Astrocyte (in vitro differentiated cells and primary cell): ENCODE measurements at regions not wholly inside any gene's neighbourhood (a gene's known extent, or its start where the extent isn't known, plus 50 kb on each side); places are given as distances from the start of the nearest gene placed in this dataset.

Source experiments
- EZH2 ChIP-seq: IDR thresholded peaks from 2 replicates; pipeline ENCODE4 v1.6.1; 2012; ENCODE audit warnings: mild to moderate bottlenecking, low read length, inconsistent platforms; ENCODE audit not compliant: insufficient read depth
- TF ChIP-seq, protein P1 (sequence below): IDR thresholded peaks from 2 replicates; pipeline ENCODE4 v1.5.1; 2011; ENCODE audit warnings: low read depth, mild to moderate bottlenecking, inconsistent platforms, low read length, moderate library complexity; ENCODE audit not compliant: insufficient read depth

DNA sequence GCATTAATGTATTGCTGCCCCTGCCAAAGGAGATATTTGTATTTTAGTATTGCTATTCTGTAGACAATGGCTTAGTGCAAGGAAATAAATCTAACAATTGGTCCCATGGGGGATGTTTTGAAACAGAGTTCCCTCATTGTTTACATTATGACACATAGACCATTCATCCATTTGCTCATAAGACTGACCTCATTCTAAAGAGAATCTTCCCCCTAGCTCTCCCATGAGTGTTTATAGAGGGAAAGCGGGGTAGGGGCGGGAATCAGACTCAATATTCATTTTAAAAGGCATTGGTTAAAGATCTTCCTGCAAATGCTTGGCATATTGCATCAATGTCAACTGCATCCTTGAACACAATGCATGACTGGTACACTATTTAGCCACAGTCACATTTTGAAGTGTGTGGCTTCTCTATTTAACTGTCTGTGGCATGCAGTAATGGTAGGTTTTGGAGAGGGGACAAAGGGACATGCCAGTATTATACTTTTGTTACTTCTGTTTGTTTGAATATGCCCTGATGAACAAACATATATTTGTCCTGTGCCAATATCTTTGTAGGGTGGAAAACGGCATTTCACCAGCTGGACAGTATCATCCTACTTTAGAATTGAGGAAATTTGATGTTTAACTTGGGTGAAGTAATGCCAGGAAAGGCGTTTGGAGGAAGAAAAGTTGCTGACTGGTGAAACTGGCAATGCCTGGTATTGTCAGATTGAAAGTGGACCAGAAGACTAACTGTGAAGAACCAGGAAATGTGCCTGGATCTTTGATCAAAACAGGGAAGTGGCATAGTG lies 84.1 kb upstream of the MEGF10 start:
- TF ChIP-seq EZH2: no peak
- TF ChIP-seq, protein P1, sequence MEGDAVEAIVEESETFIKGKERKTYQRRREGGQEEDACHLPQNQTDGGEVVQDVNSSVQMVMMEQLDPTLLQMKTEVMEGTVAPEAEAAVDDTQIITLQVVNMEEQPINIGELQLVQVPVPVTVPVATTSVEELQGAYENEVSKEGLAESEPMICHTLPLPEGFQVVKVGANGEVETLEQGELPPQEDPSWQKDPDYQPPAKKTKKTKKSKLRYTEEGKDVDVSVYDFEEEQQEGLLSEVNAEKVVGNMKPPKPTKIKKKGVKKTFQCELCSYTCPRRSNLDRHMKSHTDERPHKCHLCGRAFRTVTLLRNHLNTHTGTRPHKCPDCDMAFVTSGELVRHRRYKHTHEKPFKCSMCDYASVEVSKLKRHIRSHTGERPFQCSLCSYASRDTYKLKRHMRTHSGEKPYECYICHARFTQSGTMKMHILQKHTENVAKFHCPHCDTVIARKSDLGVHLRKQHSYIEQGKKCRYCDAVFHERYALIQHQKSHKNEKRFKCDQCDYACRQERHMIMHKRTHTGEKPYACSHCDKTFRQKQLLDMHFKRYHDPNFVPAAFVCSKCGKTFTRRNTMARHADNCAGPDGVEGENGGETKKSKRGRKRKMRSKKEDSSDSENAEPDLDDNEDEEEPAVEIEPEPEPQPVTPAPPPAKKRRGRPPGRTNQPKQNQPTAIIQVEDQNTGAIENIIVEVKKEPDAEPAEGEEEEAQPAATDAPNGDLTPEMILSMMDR: no peak
